PC-9 (cell line): ENCODE measurements at regions not wholly inside any gene's neighbourhood (a gene's known extent, or its start where the extent isn't known, plus 50 kb on each side); places are given as distances from the start of the nearest gene placed in this dataset.

Source experiments
- EZH2 ChIP-seq: fragments of 200-600 bp; sonication (generic); IDR thresholded peaks from 2 replicates; pipeline ENCODE4 v1.8.0; 2017; ENCODE audit warnings: antibody characterized with exemption, low read depth
- TF ChIP-seq, protein P1 (sequence below): fragments of 200-600 bp; sonication (generic); conservative IDR thresholded peaks from 2 replicates; pipeline ENCODE4 v1.6.1; 2017; ENCODE audit warnings: mixed run types, antibody characterized with exemption, mild to moderate bottlenecking, moderate library complexity

DNA sequence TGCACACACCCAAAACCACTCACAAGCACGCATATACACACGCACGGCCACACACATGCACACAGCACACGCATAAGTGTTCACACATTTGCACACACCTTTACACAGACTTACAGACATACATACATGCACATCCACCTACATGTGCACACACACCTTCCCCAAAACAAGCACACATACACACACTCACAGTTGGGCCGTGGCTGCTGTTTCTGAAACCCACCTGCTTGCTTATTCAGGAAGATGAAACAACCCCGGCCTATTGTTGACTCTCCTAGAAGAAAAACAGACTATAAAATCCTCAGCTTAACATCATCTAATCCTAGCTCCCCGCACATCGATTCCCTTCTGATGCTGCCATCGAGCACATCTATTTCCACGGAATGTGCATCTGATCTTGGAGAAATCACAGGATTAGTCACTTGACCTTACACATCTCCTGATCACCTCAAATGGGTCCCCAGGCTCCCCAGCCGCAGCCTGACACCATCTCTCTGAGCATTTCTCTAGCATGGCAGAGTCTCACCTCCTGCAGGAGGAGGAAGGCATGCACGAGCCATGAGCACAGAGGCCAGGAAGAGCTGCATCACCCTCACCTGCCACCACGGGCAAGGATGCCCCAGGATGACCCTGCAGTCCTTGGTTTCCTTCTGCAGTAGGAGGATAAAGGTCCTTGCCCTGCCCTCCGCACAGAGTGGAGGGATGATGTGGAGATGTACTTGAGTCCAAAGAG lies 105.8 kb upstream of the CDH5 start:
- TF ChIP-seq, protein P1, sequence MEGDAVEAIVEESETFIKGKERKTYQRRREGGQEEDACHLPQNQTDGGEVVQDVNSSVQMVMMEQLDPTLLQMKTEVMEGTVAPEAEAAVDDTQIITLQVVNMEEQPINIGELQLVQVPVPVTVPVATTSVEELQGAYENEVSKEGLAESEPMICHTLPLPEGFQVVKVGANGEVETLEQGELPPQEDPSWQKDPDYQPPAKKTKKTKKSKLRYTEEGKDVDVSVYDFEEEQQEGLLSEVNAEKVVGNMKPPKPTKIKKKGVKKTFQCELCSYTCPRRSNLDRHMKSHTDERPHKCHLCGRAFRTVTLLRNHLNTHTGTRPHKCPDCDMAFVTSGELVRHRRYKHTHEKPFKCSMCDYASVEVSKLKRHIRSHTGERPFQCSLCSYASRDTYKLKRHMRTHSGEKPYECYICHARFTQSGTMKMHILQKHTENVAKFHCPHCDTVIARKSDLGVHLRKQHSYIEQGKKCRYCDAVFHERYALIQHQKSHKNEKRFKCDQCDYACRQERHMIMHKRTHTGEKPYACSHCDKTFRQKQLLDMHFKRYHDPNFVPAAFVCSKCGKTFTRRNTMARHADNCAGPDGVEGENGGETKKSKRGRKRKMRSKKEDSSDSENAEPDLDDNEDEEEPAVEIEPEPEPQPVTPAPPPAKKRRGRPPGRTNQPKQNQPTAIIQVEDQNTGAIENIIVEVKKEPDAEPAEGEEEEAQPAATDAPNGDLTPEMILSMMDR = no peak
- TF ChIP-seq EZH2 = no peak
